ENCODE measurements at regions not wholly inside any gene's neighbourhood (a gene's known extent, or its start where the extent isn't known, plus 50 kb on each side); places are given as distances from the start of the nearest gene placed in this dataset.
"Not testable (repeated sequence)": the region's sequence is repeated elsewhere in the genome, so short reads cannot be mapped to it uniquely, and the experiment has no call there.

DNA sequence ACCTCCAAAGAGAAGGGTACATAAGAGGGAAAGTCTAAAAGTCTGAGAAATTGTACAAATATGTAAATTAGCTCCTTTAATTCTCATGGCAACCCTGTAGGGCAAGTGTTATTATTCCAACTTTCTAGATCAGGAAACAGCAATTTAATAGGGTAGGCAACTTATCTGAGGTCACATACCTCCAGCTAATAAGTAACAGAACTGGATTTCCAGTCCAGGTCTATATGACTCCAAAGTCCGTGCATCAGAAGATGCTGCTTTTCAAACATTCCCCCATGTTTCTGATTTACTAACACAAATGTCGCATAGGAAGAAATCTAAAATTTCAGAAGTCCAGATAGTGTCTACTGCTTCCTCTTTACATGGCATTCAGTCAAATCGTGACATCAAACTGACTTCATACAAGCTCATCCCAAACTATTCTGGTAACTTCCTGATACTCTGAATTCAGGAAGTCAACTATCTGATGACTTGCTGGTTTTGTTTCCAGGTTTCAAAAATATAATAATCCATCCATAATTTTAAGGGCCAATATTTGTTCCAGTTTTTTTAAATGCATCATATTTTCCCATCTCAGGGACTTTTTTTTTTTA is 419.3 kb upstream of the ACVR2A start:
- Histone ChIP-seq H3K4me1 (peaks cover 0 to 4% (median 0%) of the 10 kb centered on the region in 4 donors), H3K27me3 (no peaks in the 10 kb centered on the region), H3K9me3 (no peaks in the 10 kb centered on the region), H3K27ac (no peak overlapping the region), H3K36me3 (no peaks in the 10 kb centered on the region), H3K4me3 (no peak overlapping the region)
- TF ChIP-seq EP300 (IDR thresholded peaks at IDR 0.05) (no peak), POLR2AphosphoS5 (IDR thresholded peaks at IDR 0.05) (no peak), POLR2A (IDR thresholded peaks at IDR 0.05) (no peak)
- TF ChIP-seq, protein P1, sequence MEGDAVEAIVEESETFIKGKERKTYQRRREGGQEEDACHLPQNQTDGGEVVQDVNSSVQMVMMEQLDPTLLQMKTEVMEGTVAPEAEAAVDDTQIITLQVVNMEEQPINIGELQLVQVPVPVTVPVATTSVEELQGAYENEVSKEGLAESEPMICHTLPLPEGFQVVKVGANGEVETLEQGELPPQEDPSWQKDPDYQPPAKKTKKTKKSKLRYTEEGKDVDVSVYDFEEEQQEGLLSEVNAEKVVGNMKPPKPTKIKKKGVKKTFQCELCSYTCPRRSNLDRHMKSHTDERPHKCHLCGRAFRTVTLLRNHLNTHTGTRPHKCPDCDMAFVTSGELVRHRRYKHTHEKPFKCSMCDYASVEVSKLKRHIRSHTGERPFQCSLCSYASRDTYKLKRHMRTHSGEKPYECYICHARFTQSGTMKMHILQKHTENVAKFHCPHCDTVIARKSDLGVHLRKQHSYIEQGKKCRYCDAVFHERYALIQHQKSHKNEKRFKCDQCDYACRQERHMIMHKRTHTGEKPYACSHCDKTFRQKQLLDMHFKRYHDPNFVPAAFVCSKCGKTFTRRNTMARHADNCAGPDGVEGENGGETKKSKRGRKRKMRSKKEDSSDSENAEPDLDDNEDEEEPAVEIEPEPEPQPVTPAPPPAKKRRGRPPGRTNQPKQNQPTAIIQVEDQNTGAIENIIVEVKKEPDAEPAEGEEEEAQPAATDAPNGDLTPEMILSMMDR (IDR thresholded peaks at IDR 0.05), result no peak
- intact Hi-C loops (cut with DNase I), result no loop called here
- no peak for DNase-seq
- WGBS, 2 donors, result 20 to 62% methylated on average over 3 of the region's 3 CpGs

- Histone ChIP-seq H3K27me3 (no peaks in the 10 kb centered on the region), H3K27ac (no peak overlapping the region), H3K36me3 (no peaks in the 10 kb centered on the region), H3K9me3 (no peaks in the 10 kb centered on the region), H3K4me1 (peaks cover 0 to 4% (median 0%) of the 10 kb centered on the region in 4 donors), H3K4me3 (no peak overlapping the region)
- TF ChIP-seq POLR2A (IDR thresholded peaks at IDR 0.05) (no peak), POLR2AphosphoS5 (IDR thresholded peaks at IDR 0.05) (no peak), EP300 (IDR thresholded peaks at IDR 0.05) (no peak)
- TF ChIP-seq, protein P1 (IDR thresholded peaks at IDR 0.05), result no peak
- no peak for DNase-seq
- intact Hi-C loops (cut with DNase I), result no loop called here
- WGBS, 2 donors, result 87 to 89% methylated on average over 1 of the region's 1 CpG
These were observed 420.1 kb upstream of the ACVR2A start for GRCh38 chr2:147424766-147425165.

- WGBS, 2 donors, result 69 to 82% methylated on average over 1 of the region's 1 CpG
- Histone ChIP-seq H3K4me3 (no peak overlapping the region), H3K9me3 (no peaks in the 10 kb centered on the region), H3K27ac (no peak overlapping the region), H3K4me1 (no peaks in the 10 kb centered on the region), H3K36me3 (no peaks in the 10 kb centered on the region), H3K27me3 (no peaks in the 10 kb centered on the region)
- intact Hi-C loops (cut with DNase I), result no loop called here
- TF ChIP-seq EP300 (IDR thresholded peaks at IDR 0.05) (no peak), POLR2A (IDR thresholded peaks at IDR 0.05) (no peak)
- DNase-seq, result no peak
These were observed 423.7 kb upstream of the ACVR2A start for GRCh38 chr2:147420947-147421675.

- Histone ChIP-seq H3K36me3 (no peaks in the 10 kb centered on the region), H3K27ac (no peak overlapping the region), H3K4me1 (no peaks in the 10 kb centered on the region), H3K9me3 (no peaks in the 10 kb centered on the region), H3K4me3 (no peak overlapping the region), H3K27me3 (no peaks in the 10 kb centered on the region)
- TF ChIP-seq, protein P1 (IDR thresholded peaks at IDR 0.05), result no peak
- no peak for TF ChIP-seq EP300 (IDR thresholded peaks at IDR 0.05)
- TF ChIP-seq POLR2A (IDR thresholded peaks at IDR 0.05), result no peak
- no peak for TF ChIP-seq POLR2AphosphoS5 (IDR thresholded peaks at IDR 0.05)
- intact Hi-C loops (cut with DNase I), result no loop called here
- WGBS, 2 donors, result 87 to 88% methylated on average over 7 of the region's 7 CpGs
- DNase-seq, result no peak
These were observed 424.3 kb upstream of the ACVR2A start for GRCh38 chr2:147420517-147420916.

GRCh38 chr2:147416099-147416498 is 428.7 kb upstream of the ACVR2A start:
- H3K4me1 ChIP-seq, result no peaks in the 10 kb centered on the region
- H3K36me3 ChIP-seq, result no peaks in the 10 kb centered on the region
- H3K27ac ChIP-seq, result no peak overlapping the region
- DNase-seq, result no peak
- H3K27me3 ChIP-seq, result no peaks in the 10 kb centered on the region
- WGBS, 2 donors, result 53 to 79% methylated on average over 4 of the region's 4 CpGs
- H3K4me3 ChIP-seq, result no peak overlapping the region
- H3K9me3 ChIP-seq, result peaks cover 0 to 3% (median 0%) of the 10 kb centered on the region in 4 donors
- intact Hi-C loops (cut with DNase I), result no loop called here
- TF ChIP-seq, protein P1 (IDR thresholded peaks at IDR 0.05), result no peak
- TF ChIP-seq POLR2AphosphoS5 (IDR thresholded peaks at IDR 0.05), result no peak
- TF ChIP-seq EP300 (IDR thresholded peaks at IDR 0.05), result no peak
- TF ChIP-seq POLR2A (IDR thresholded peaks at IDR 0.05), result no peak

- H3K36me3 ChIP-seq; H3K9me3 ChIP-seq; DNase-seq; H3K4me3 ChIP-seq; intact Hi-C loops (cut with DNase I); H3K4me1 ChIP-seq; H3K27ac ChIP-seq; H3K27me3 ChIP-seq: not testable (repeated sequence)
- WGBS, 2 donors, result 70 to 73% methylated on average over 1 of the region's 1 CpG
These were observed 430.2 kb upstream of the ACVR2A start for GRCh38 chr2:147414656-147415055.

Data from sigmoid colon (tissue), 6 donors.